Tibial nerve (tissue), 4 donors: ENCODE measurements at regions not wholly inside any gene's neighbourhood (a gene's known extent, or its start where the extent isn't known, plus 50 kb on each side); places are given as distances from the start of the nearest gene placed in this dataset.

Source experiments
- CTCF ChIP-seq, 5 experiments: fragments of 200-600 bp in 3 of 5; fragments of 450-650 bp in 2 of 5; sonication (generic) in 3 of 5; IDR thresholded peaks; one replicate each; pipeline ENCODE4 v1.5.1; 2016 to 2019; ENCODE audit warnings: antibody characterized with exemption in 5 of 5, mild to moderate bottlenecking in 3 of 5, moderate library complexity in 2 of 5
- EP300 ChIP-seq, 2 donors: sonication (generic); formaldehyde crosslinking; IDR thresholded peaks; one replicate each; pipeline ENCODE4 v1.6.1; 2017; ENCODE audit warnings: antibody characterized with exemption in 2 of 2, mild to moderate bottlenecking in 1 of 2
- POLR2A ChIP-seq, 2 donors: fragments of 450-650 bp; IDR thresholded peaks; one replicate each; pipeline ENCODE4 v1.6.1; 2017; ENCODE audit warnings: antibody characterized with exemption in 2 of 2, mild to moderate bottlenecking in 2 of 2, moderate library complexity in 2 of 2

- TF ChIP-seq POLR2A (IDR thresholded peaks at IDR 0.05), result no peak
- no peak for TF ChIP-seq CTCF (IDR thresholded peaks at IDR 0.05)
- TF ChIP-seq EP300 (IDR thresholded peaks at IDR 0.05), result no peak
Observed at GRCh38 chr7:85561706-85562105, 374.9 kb upstream of the SEMA3D start.
